Glomerular visceral epithelial cell (primary cell): ENCODE measurements at regions not wholly inside any gene's neighbourhood (a gene's known extent, or its start where the extent isn't known, plus 50 kb on each side); places are given as distances from the start of the nearest gene placed in this dataset.
A peak's percentile ranks its signal among the peaks of the same experiment; 100 is the strongest.
"Not testable (repeated sequence)": the region's sequence is repeated elsewhere in the genome, so short reads cannot be mapped to it uniquely, and the experiment has no call there.

ENCODE experiments used
- DNase-seq: peaks from one replicate; pipeline ENCODE4 v3.0.0-alpha.2; 2016; ENCODE audit errors: extremely low spot score

- peak; percentile 63 for DNase-seq
These were observed 475.7 kb downstream of the UQCRFS1 start for GRCh38 chr19:28737021-28737895.

DNA sequence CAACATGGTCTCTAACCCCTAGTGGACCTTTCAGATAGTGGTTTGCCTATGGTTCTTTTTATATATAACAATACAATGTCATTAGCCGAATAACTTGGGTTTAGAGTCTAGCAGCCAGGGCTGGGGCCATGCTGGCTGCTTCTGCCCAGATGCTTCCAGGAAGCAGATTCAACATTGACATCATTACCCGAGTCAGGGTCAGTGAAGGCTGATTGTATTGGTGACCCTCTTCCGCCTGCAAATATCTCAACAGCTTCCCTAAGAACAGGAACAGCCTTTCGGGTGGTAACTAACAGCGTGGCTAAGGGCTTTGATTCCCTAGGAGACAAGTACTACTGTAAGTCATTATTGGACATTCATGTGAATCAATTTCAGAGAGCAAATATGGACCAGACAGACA is 476.4 kb downstream of the UQCRFS1 start:
- no peak for DNase-seq

DNA sequence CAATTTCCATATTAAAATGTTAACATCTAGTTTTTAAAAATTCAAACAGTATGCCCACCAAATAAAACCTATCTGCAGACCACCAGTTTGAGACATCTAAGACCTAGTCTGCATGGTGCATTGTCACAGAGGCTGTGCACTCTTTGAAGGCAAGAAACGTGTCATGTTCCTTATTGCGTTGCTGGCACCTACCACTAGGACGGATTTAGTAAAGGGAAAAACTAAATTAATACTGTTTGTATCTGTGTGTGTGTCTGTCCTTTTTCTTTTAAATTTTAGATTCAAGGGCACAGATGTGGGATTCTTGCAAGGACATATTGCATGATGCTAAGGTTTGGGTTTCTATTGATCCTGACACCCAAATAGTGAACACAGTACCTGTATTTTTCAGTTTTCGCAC is 481.4 kb downstream of the UQCRFS1 start:
- DNase-seq, result no peak

GRCh38 chr19:28730791-28731512 is 482.0 kb downstream of the UQCRFS1 start:
- DNase-seq, result no peak

DNA sequence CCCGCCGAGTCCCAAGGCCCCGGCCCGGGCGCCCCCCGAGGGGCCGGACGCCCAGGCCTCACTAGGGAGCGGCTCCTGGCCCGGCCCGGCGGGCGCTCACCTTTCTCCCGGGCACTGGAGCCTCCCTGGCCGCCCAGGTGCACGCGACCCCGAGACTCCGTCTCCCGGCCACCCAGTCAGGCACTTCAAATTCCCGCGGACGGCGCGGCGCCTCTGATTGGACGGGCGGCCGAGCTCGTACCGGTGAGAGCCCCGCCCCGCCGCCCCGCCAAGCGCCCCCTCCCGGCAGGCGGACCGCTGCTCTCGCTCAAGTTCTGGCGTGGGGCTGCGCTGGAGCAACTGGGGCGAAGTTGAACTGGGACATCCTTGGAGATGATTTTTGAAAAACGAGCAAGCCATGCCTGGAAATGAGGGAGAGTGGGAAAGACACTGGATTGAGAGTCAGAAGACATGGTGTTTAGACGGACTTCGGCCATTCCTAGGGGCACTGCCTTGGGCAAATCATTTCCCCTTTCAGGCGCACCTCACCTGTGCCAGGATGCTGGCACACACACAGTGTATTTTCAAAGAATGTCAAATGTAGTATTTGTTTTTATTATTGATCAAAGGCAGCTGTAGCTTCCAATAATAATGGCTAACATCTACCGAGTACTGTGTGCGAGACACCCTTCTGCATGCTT is 485.3 kb downstream of the UQCRFS1 start:
- DNase-seq, result peak; percentile 71

DNA sequence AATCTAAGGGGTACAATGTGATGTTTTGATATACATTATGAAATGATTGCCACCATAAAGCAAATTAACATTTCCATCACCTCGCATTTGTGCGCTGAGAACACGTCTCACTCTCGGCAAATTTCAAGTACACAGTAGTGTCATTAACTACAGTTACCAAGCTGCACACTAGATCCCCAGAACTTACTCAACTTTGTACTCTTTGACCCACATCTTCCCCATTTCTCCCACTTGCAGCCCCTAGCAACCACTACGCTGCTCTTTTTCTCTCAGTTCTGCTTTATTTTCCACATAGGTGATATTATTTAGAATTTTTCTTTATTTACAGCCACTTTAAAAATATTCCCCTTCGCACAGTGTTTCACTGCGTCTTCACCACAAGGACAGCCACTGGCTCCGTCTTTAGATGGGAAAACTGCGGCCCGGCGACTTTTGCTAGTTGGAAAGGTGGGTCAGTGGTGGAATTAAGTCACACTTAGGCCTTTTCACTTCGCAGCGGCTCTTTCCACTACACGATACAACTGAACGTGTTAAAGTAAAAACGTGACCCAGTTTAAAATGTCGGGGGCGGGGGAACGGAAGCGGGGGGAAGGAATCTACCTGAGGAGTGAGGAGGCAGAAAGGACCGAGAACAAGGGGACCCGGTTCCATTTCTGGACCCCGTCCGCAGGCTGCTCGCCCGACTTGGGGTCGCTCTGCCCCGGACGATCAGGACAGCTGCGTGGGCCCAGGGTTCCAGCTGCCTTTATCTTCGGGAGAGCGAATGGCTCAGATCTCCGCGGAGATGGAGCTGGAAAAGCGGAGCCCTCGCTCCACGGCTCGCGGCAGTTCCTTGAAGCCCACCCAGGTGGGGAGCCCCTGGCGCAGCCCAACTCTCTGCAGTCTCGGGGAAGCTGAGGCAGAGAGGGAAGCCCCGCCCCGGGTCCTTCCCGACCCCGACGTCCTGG is 486.1 kb downstream of the UQCRFS1 start:
- no peak for DNase-seq

GRCh38 chr19:28718909-28719308 is 494.0 kb downstream of the UQCRFS1 start:
- no peak for DNase-seq

DNA sequence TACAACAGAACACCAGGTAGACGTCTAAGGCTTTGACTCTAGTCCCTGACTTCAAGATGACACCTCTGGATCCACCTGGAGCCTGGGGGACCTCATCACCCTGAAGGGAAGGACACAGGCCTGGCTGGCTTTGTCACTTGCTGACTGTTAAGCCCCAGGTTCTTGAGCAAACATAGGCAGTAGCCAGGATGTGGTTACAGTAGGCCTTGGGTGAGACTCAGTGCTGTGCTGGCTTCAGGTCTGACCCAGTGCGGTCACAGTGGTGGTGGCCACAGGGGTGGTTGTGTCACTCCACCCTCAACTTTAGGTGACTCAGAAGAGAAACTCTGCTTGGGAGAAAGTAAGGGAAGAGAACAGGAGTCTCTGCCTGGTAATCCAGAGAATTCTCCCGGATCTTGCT is 497.8 kb downstream of the UQCRFS1 start:
- peak; percentile 28 for DNase-seq

GRCh38 chr19:28711411-28711810 is 501.5 kb downstream of the UQCRFS1 start:
- DNase-seq, result no peak

- DNase-seq, result peak; percentile 67
These were observed 502.7 kb downstream of the UQCRFS1 start for GRCh38 chr19:28710278-28710677.

GRCh38 chr19:28706693-28707092 is 506.3 kb downstream of the UQCRFS1 start:
- no peak for DNase-seq

- peak; percentile 84 for DNase-seq
These were observed 507.9 kb downstream of the UQCRFS1 start for GRCh38 chr19:28705008-28705407.

DNA sequence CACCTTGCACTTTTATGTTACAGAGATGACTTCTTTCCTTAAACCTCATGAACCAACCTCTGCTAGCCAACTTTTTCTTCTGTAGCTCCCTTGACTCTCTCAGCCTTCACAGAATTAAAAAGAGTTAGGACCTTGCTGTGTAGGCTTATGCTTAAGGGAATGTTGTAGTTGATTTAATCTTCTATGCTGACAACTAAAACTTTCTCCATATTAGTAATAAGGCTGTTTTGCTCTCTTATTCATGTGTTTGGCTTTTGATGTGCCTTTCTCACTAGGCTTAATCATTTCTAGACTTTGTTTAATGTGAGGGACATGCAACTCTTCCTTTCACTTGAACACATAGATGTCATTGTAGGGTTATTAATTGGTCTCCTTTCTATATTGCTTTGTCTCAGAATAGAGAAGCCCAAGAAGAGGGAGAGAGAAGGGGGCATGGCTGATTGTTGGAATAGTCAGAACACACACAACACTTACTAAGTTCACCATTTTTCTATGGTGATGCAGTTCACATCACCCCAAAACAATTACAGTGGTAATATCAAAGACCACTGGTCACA is 509.5 kb downstream of the UQCRFS1 start:
- no peak for DNase-seq

GRCh38 chr19:28701491-28701890 is 511.5 kb downstream of the UQCRFS1 start:
- DNase-seq, result no peak

DNA sequence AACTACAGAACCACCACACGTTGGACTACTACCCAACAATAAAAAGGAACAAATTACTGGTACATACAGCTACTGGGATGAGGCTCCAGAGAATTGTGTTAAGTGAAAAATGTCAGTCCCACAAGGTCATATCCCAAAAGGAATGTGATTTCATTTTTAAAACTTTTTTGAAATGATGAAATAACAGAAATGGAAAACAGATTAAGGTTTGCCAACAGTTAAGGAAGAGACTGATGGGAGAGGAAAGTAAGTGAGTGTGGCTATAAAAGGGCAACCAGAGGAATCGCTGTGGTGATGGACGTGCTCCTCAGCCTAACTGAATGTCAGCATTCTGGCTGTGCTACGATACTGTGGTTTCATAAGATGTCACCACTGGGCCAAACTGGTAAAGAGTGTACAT is 512.8 kb downstream of the UQCRFS1 start:
- DNase-seq, result no peak

DNA sequence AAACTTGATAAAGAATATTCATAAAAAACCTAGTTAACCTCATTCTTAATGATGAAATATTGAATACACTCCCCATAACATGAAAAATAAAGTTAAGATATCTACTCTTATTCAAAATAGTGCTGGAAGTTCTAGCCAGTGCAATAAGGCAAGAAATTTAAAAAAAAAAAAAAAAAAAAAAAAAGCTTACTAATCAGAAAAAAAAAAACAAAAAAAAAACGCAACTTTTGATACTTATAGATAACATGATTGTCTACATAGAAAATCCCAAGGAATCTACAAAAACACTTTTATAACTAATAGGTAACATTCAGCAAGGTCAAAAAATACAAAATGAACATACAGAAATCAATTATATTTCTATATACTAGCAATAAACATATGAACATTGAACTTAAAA is 515.6 kb downstream of the UQCRFS1 start:
- DNase-seq, result no peak

- no peak for DNase-seq
These were observed 518.1 kb downstream of the UQCRFS1 start for GRCh38 chr19:28694812-28695211.

GRCh38 chr19:28691683-28692082 is 521.3 kb downstream of the UQCRFS1 start:
- no peak for DNase-seq

DNA sequence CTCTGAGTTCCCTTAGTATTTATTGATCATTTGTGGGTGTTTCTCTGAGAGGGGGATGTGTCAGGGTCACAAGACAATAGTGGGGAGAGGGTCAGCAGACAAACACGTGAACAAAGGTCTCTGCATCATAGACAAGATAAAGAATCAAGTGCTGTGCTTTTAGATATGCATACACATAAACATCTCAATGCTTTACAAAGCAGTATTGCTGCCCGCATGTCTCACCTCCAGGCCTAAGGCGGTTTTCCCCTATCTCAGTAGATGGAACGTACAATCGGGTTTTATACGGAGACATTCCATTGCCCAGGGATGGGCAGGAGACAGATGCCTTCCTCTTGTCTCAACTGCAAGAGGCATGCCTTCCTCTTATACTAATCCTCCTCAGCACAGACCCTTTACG is 523.5 kb downstream of the UQCRFS1 start:
- DNase-seq, result not testable (repeated sequence)

DNA sequence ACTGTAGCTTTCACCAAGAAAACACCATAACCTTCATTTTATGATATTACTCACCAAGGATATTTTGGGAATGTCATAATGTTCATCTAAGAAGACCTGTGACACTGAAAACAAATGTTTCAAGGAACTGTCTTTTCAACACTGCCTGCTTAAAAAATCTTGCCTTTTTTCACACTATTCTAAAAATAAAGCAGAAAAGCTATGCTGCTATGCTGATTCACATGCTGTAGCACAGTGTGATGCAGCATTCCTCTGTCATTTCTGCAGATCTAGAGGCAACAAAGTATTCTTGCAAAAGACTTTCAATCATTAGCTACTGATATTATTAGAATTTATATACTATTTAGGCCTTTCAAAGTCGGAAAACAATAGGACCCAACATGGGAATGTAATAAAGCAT is 525.7 kb downstream of the UQCRFS1 start:
- DNase-seq, result no peak

DNA sequence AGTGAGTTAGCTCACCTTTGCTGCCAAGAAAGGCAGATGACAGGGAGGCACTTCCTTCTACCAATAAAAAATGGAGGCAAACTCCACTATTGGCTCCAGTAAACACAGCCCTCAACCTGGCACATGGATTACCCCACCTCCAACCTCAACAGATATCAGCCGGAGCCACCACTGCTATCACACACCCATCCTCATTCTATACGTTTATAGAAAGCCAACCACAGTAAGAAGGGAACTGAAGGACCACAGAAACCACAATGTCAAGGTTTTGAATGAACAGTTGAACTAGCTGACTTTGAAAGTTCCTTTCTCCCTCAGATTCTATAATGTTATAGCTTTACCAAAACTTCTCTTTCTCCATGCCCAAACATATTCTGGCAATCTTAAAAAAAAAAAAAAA is 526.2 kb downstream of the UQCRFS1 start:
- DNase-seq, result no peak
